Panc1 (cell line): ENCODE measurements at regions not wholly inside any gene's neighbourhood (a gene's known extent, or its start where the extent isn't known, plus 50 kb on each side); places are given as distances from the start of the nearest gene placed in this dataset.

Experiments used
- ATAC-seq: fragments of 200-7000 bp; cut with Tn5 transposase; 2 replicates; pipeline ENCODE4 v1.9.1; 2020; ENCODE audit warnings: mild to moderate bottlenecking, moderate library complexity
- BruUV-seq: library from RNA; stranded (reverse); fragments of 400-500 nt; replicated peaks from 2 replicates; lab custom pipeline; 2021; lab: Mats Ljungman, UMichigan
- CTCF ChIA-PET: fragments of 300-600 bp; sonication (Branson Sonifier 250); formaldehyde crosslinking; loops from one replicate; lab custom pipeline; 2022; ENCODE audit warnings: antibody characterized with exemption; lab: Charles Lee
- POLR2A ChIA-PET: fragments of 300-600 bp; sonication (Branson Sonifier 250); formaldehyde crosslinking; loops from one replicate; lab custom pipeline; 2022; ENCODE audit warnings: antibody characterized with exemption; lab: Charles Lee
- DNase-seq: peaks from one replicate; pipeline ENCODE4 v3.0.0-alpha.2; 2010; ENCODE audit warnings: low read depth, low spot score
- H3K27ac ChIP-seq: 2 replicates; pipeline ENCODE4 v1.5.1; 2011; ENCODE audit warnings: mild to moderate bottlenecking, low read length, inconsistent platforms
- H3K27me3 ChIP-seq: fragments of 200-500 bp; sonication (Bioruptor generic); 2 replicates; pipeline ENCODE4 v1.6.0; 2014; ENCODE audit warnings: low read length, inconsistent platforms; ENCODE audit not compliant: control insufficient read depth, insufficient read depth
- H3K36me3 ChIP-seq: fragments of 200-500 bp; sonication (Bioruptor generic); 2 replicates; pipeline ENCODE4 v1.5.1; 2014; ENCODE audit warnings: inconsistent platforms, mild to moderate bottlenecking, low read length, moderate library complexity; ENCODE audit not compliant: control insufficient read depth, insufficient read depth
- H3K4me1 ChIP-seq: 2 replicates; pipeline ENCODE4 v1.5.1; 2011; ENCODE audit warnings: inconsistent platforms, mild to moderate bottlenecking, low read length, moderate library complexity; ENCODE audit not compliant: control insufficient read depth, insufficient read depth
- H3K4me3 ChIP-seq, 2 experiments: 2 replicates each; pipeline ENCODE4 v1.5.1; 2011 to 2012; ENCODE audit warnings: low read depth in 2 of 2, low read length in 2 of 2, mild to moderate bottlenecking in 2 of 2, inconsistent platforms in 1 of 2, moderate library complexity in 1 of 2
- H3K9me3 ChIP-seq: fragments of 200-500 bp; sonication (Bioruptor generic); 2 replicates; pipeline ENCODE4 v1.5.1; 2014; ENCODE audit warnings: low read depth, mild to moderate bottlenecking, inconsistent platforms, low read length, moderate library complexity; ENCODE audit not compliant: control insufficient read depth, insufficient read depth
- CTCF ChIP-seq: fragments of 450-650 bp; IDR thresholded peaks from 2 replicates; pipeline ENCODE4 v1.5.1; 2017; ENCODE audit warnings: mild to moderate bottlenecking
- POLR2AphosphoS5 ChIP-seq: IDR thresholded peaks from 2 replicates; pipeline ENCODE4 v1.6.1; 2012; ENCODE audit warnings: mild to moderate bottlenecking, low read depth, low read length, moderate library complexity
- SIN3A ChIP-seq: IDR thresholded peaks from 2 replicates; pipeline ENCODE4 v1.6.1; 2012; ENCODE audit warnings: low read depth, mild to moderate bottlenecking, low read length, moderate library complexity, borderline replicate concordance; ENCODE audit not compliant: insufficient read depth
- TCF7L2 ChIP-seq: IDR thresholded peaks from 2 replicates; pipeline ENCODE4 v1.6.1; 2011; ENCODE audit warnings: mild to moderate bottlenecking, low read depth, low read length, inconsistent platforms
- in situ Hi-C: cut with HindIII; loops from 2 replicates; pipeline ENCODE4 v1.10.0; 2016; ENCODE audit warnings: low sequenced_read_pairs, low pct_unique_long_range_greater_than_20kb
- intact Hi-C: fragments of 100-400 bp; cut with micrococcal nuclease; formaldehyde crosslinking; loops from one replicate; pipeline ENCODE4 v1.10.0; 2022; ENCODE audit not compliant: unreplicated experiment
- TF ChIP-seq, protein P1 (sequence below), 2 experiments: IDR thresholded peaks; 2 replicates each; pipeline ENCODE4 v1.6.1; 2011 to 2012; ENCODE audit warnings: low read depth in 2 of 2, control low read depth in 1 of 2, low read length in 1 of 2, mild to moderate bottlenecking in 1 of 2, moderate library complexity in 1 of 2; ENCODE audit not compliant: insufficient read depth in 1 of 2

DNA sequence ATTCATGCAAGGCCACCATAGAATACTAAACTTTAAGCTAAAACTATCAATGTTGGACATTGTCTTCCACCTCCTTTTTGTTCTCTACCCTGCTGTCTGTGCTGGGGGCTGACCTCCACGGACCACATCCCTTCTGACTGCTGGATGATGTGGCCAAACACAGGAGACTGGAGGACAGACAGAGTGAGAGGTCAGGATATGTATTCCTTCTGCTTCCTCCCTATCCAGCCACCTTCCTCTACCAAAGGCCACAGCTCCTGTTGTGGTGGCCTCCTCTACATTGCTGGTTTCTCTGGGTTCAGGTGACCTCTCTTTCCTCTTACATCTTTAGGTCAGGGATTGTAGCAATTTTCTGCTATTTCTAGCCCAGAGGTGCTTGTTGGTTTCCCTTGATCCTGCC, 148.1 kb downstream of the ACTBL2 start:
- no peak for DNase-seq
- Histone ChIP-seq H3K9me3 (no peaks in the 10 kb centered on the region), H3K27me3 (no peaks in the 10 kb centered on the region), H3K4me3 (no peak overlapping the region), H3K27ac (peak overlapping the region; percentile 76), H3K36me3 (no peaks in the 10 kb centered on the region), H3K4me1 (peaks cover 30% of the 10 kb centered on the region)
- intact Hi-C loops (no loop called here), in situ Hi-C loops (no loop called here)
- ChIA-PET CTCF (no interaction called here), POLR2A (no interaction called here)
- ATAC-seq = no peak
- TF ChIP-seq, protein P1, sequence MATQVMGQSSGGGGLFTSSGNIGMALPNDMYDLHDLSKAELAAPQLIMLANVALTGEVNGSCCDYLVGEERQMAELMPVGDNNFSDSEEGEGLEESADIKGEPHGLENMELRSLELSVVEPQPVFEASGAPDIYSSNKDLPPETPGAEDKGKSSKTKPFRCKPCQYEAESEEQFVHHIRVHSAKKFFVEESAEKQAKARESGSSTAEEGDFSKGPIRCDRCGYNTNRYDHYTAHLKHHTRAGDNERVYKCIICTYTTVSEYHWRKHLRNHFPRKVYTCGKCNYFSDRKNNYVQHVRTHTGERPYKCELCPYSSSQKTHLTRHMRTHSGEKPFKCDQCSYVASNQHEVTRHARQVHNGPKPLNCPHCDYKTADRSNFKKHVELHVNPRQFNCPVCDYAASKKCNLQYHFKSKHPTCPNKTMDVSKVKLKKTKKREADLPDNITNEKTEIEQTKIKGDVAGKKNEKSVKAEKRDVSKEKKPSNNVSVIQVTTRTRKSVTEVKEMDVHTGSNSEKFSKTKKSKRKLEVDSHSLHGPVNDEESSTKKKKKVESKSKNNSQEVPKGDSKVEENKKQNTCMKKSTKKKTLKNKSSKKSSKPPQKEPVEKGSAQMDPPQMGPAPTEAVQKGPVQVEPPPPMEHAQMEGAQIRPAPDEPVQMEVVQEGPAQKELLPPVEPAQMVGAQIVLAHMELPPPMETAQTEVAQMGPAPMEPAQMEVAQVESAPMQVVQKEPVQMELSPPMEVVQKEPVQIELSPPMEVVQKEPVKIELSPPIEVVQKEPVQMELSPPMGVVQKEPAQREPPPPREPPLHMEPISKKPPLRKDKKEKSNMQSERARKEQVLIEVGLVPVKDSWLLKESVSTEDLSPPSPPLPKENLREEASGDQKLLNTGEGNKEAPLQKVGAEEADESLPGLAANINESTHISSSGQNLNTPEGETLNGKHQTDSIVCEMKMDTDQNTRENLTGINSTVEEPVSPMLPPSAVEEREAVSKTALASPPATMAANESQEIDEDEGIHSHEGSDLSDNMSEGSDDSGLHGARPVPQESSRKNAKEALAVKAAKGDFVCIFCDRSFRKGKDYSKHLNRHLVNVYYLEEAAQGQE (IDR thresholded peaks at IDR 0.05; ENCODE audit: insufficient read depth in 1 of 2, low read depth in 2 of 2, low read length in 1 of 2) = no peak
- TF ChIP-seq TCF7L2 = no peak
- TF ChIP-seq SIN3A = no peak
- BruUV-seq = no TSS peak

DNA sequence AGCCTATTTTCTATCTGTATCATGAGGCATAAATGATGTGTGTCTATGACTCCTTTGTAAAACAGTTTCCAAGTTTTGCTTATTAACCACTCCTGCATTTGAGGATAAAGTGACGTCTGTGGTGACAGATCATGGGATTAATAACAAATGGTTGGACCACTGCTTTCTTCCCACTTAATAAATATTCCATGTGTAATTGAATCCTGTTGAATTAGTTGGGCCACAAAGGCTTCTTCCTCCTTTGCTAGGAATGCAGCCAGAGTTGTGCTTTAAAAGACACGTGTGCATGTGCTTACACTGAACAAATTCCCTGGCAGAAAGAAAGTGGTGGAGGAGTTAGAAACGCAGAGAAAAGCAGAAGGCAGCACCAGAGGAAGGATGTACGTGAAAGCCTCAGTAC, 150.2 kb downstream of the ACTBL2 start:
- Histone ChIP-seq H3K27ac (peak overlapping the region; percentile 26; the same call in 1 of the 2 replicates), H3K27me3 (no peaks in the 10 kb centered on the region), H3K9me3 (no peaks in the 10 kb centered on the region), H3K4me3 (no peak overlapping the region), H3K36me3 (no peaks in the 10 kb centered on the region), H3K4me1 (peaks cover 17% of the 10 kb centered on the region)
- POLR2A ChIA-PET = no interaction called here
- TF ChIP-seq SIN3A (no peak), POLR2AphosphoS5 (no peak), TCF7L2 (no peak), CTCF (no peak)
- TF ChIP-seq, protein P1 (IDR thresholded peaks at IDR 0.05; ENCODE audit: insufficient read depth in 1 of 2, low read depth in 2 of 2, low read length in 1 of 2) = no peak
- DNase-seq (no peak), ATAC-seq (no peak)
- in situ Hi-C loops (no loop called here), intact Hi-C loops (no loop called here)
- CTCF ChIA-PET = no interaction called here
- BruUV-seq = no TSS peak
